Calu3 (cell line): ENCODE measurements at regions not wholly inside any gene's neighbourhood (a gene's known extent, or its start where the extent isn't known, plus 50 kb on each side); places are given as distances from the start of the nearest gene placed in this dataset.

ENCODE experiments used
- BruUV-seq: library from RNA; stranded (reverse); fragments of 400-500 nt; replicated peaks from 2 replicates; lab custom pipeline; 2021; lab: Mats Ljungman, UMichigan
- CTCF ChIA-PET: fragments of 300-600 bp; sonication (Branson Sonifier 250); formaldehyde crosslinking; loops from one replicate; lab custom pipeline; 2022; ENCODE audit warnings: antibody characterized with exemption; lab: Charles Lee
- DNase-seq: peaks from one replicate; pipeline ENCODE4 v3.0.0; 2022
- H3K27ac Mint-ChIP-seq: one replicate; pipeline ENCODE4 v1.8.0; 2022; ENCODE audit warnings: mixed read lengths; ENCODE audit not compliant: unreplicated experiment
- H3K27me3 Mint-ChIP-seq: one replicate; pipeline ENCODE4 v1.8.0; 2022; ENCODE audit warnings: mixed read lengths; ENCODE audit not compliant: unreplicated experiment
- H3K36me3 Mint-ChIP-seq: one replicate; pipeline ENCODE4 v1.8.0; 2022; ENCODE audit warnings: mild to moderate bottlenecking, moderate library complexity, mixed read lengths; ENCODE audit not compliant: insufficient read depth, unreplicated experiment
- H3K4me1 Mint-ChIP-seq: one replicate; pipeline ENCODE4 v1.8.0; 2022; ENCODE audit warnings: mild to moderate bottlenecking, low read depth, mixed read lengths; ENCODE audit not compliant: unreplicated experiment
- H3K4me3 Mint-ChIP-seq: one replicate; pipeline ENCODE4 v1.8.0; 2022; ENCODE audit warnings: mild to moderate bottlenecking, low read depth, moderate library complexity, mixed read lengths; ENCODE audit not compliant: unreplicated experiment
- H3K9me3 Mint-ChIP-seq: one replicate; pipeline ENCODE4 v1.8.0; 2022; ENCODE audit warnings: low read depth, mixed read lengths; ENCODE audit not compliant: unreplicated experiment
- intact Hi-C: fragments of 100-400 bp; cut with micrococcal nuclease; formaldehyde crosslinking; loops from one replicate; pipeline ENCODE4 v1.10.0; 2022; ENCODE audit not compliant: unreplicated experiment
- TF ChIP-seq, protein P1 (sequence below): fragments of 200-600 bp; IDR thresholded peaks from one replicate; pipeline ENCODE4 v1.8.0; 2022; ENCODE audit warnings: antibody characterized with exemption; ENCODE audit not compliant: unreplicated experiment

DNA sequence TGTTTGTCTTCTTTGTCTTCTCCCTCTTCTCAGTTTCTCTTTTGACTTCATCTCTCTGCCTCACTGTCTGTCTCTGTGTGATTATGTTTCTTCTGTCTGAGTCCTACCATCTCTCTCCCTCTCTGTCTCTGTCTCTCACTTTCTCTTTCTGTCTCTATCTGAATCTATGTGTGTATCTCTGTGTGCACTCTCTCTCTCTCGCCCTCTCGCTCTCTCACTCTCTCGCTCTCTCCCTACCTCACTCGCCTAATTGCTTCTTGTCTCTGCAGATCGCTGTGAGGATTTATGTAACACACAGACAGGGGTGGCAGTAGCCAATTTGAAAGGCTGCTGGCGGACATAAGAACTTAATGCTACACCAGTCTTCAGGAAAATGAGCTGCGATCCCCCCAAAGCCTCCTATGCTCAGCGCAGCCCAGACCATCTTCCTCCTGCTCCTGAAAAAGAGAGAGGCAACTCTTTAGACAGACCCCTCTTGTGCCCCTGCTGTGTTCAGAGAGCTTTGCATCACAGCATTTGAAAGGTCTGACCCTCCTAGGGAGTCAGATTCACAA is 140.9 kb downstream of the CCT6B start:
- Mint-ChIP-seq H3K27ac (peak overlapping the region; percentile 68), H3K9me3 (no peaks in the 10 kb centered on the region), H3K4me1 (peaks cover 19% of the 10 kb centered on the region), H3K36me3 (no peaks in the 10 kb centered on the region), H3K27me3 (peaks cover 15% of the 10 kb centered on the region), H3K4me3 (no peak overlapping the region)
- BruUV-seq, result no TSS peak
- intact Hi-C loops, result no loop called here
- no peak for DNase-seq
- TF ChIP-seq, protein P1, sequence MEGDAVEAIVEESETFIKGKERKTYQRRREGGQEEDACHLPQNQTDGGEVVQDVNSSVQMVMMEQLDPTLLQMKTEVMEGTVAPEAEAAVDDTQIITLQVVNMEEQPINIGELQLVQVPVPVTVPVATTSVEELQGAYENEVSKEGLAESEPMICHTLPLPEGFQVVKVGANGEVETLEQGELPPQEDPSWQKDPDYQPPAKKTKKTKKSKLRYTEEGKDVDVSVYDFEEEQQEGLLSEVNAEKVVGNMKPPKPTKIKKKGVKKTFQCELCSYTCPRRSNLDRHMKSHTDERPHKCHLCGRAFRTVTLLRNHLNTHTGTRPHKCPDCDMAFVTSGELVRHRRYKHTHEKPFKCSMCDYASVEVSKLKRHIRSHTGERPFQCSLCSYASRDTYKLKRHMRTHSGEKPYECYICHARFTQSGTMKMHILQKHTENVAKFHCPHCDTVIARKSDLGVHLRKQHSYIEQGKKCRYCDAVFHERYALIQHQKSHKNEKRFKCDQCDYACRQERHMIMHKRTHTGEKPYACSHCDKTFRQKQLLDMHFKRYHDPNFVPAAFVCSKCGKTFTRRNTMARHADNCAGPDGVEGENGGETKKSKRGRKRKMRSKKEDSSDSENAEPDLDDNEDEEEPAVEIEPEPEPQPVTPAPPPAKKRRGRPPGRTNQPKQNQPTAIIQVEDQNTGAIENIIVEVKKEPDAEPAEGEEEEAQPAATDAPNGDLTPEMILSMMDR, result no peak
- CTCF ChIA-PET, result no interaction called here

DNA sequence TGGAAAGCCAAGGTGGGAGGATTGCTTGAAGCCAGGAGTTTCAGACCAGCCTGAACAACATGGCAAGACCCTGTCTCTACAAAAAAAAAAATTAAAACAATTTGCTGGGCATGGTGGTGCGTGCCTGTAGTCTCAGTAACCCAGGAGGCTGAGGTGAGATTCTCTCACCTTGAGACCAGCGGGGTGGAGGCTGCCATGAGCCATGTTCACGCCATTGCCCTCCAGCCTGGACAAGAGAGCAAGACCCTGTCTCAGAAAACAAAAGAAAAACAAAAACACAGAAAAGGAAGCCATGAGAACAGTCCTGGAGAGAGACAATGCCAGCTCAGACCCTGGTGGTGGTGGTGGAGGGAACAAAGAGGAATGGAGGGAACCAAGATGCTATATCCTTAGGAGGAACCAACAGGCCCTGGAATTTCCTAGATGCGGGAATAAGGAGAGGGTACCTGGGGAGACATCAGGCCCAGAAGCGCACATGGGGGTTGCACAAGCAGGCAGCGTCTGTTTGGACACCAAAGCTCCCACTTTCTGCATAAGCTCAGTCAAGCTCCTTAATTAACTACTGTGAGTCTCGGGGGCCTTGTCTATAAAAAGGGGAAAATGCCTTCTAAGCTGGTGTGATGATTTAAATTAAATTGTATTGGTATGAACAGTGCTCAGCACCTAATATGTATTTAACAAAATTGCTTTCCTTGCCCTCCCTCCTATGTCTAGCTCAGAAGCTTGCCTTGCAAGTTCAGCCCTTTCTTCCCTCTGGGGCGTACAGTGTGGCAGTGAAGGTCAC is 143.8 kb downstream of the CCT6B start:
- DNase-seq, result no peak
- intact Hi-C loops, result no loop called here
- Mint-ChIP-seq H3K4me3 (no peak overlapping the region), H3K4me1 (peaks cover 19% of the 10 kb centered on the region), H3K27ac (no peak overlapping the region), H3K27me3 (peaks cover 15% of the 10 kb centered on the region), H3K9me3 (no peaks in the 10 kb centered on the region), H3K36me3 (no peaks in the 10 kb centered on the region)
- CTCF ChIA-PET, result interaction anchor here (1.0 kb wide), 1 partner anchor 8 kb away, joined by 3 read pairs; no protein-coding TSS in a partner anchor
- TF ChIP-seq, protein P1, result no peak
- no TSS peak for BruUV-seq

DNA sequence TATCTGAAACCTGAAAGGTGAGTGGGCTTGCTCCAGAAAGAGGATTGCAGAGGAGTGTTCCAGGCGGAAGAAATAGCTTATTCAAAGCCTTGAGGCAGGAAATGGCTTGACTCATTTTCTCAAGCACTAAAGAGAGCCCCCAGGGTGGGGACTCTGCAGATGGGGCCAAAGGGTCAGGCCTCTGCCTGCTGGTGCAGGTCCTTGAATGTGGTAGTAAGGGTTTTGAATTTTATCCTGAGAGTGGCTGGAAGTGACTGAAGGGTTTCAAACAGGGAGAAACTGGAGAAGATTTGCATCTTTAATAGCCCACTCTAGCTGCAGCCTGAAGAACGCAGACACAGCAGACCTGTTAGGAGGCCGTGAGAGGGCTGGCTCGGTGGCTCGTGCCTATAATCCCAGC is 144.4 kb downstream of the CCT6B start:
- no TSS peak for BruUV-seq
- Mint-ChIP-seq H3K9me3 (no peaks in the 10 kb centered on the region), H3K4me3 (no peak overlapping the region), H3K36me3 (no peaks in the 10 kb centered on the region), H3K27me3 (peaks cover 15% of the 10 kb centered on the region), H3K4me1 (peaks cover 19% of the 10 kb centered on the region), H3K27ac (no peak overlapping the region)
- intact Hi-C loops, result no loop called here
- no peak for DNase-seq
- CTCF ChIA-PET, result no interaction called here
- TF ChIP-seq, protein P1, result no peak

DNA sequence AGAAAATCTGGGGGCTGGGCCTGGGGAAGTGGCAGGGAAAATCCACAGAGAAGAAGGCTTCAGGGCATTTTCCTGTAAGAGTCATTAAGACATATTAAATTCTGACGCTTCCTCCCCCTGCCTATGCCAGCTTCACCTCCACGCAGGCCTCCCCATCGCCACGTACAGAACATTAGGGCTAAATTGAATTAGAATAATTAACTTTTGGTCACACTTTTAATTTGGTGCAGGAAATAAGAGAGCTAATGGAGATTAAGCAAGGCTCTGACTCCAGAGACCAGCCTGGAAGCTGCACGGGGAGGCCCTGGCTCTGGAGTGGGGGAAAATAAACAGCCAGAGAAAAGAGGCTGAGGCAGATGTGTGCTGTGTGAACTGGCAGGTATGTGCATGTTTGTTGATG is 148.0 kb downstream of the CCT6B start:
- no peaks in the 10 kb centered on the region for H3K36me3 Mint-ChIP-seq
- no peak overlapping the region for H3K27ac Mint-ChIP-seq
- peaks cover 28% of the 10 kb centered on the region for H3K27me3 Mint-ChIP-seq

More for the DNA sequence above, 148.0 kb downstream of the CCT6B start:
- no TSS peak for BruUV-seq
- CTCF ChIA-PET, result interaction anchor here (1.5 kb wide), 1 partner anchor 9 kb away, joined by 3 read pairs; no protein-coding TSS in a partner anchor
- no peaks in the 10 kb centered on the region for H3K9me3 Mint-ChIP-seq
- TF ChIP-seq, protein P1, result no peak
- DNase-seq, result no peak
- H3K4me1 Mint-ChIP-seq, result no peaks in the 10 kb centered on the region
- intact Hi-C loops, result no loop called here
- no peak overlapping the region for H3K4me3 Mint-ChIP-seq
